B cell (primary cell): ENCODE measurements at regions not wholly inside any gene's neighbourhood (a gene's known extent, or its start where the extent isn't known, plus 50 kb on each side); places are given as distances from the start of the nearest gene placed in this dataset.

Source experiments
- ATAC-seq: fragments of 200-7000 bp; cut with Tn5 transposase; one replicate; pipeline ENCODE4 v1.10.0; 2021; ENCODE audit warnings: low read depth, mild to moderate bottlenecking, moderate number of reproducible peaks, moderate library complexity
- CTCF ChIA-PET: fragments of 350-600 bp; sonication (Branson Sonifier 250); formaldehyde crosslinking; loops from one replicate; lab custom pipeline; 2021; ENCODE audit warnings: antibody characterized with exemption, inconsistent platforms; lab: Charles Lee
- POLR2A ChIA-PET: fragments of 350-600 bp; sonication (Branson Sonifier 250); formaldehyde crosslinking; loops from one replicate; lab custom pipeline; 2021; ENCODE audit warnings: antibody characterized with exemption; lab: Charles Lee
- DNase-seq: peaks from one replicate; pipeline ENCODE4 v3.0.0; 2013
- H2AFZ ChIP-seq: 2 replicates; pipeline ENCODE4 v1.6.1; 2012; ENCODE audit warnings: mild to moderate bottlenecking, low read depth, low read length; ENCODE audit not compliant: insufficient read depth, poor library complexity, severe bottlenecking
- H3K27ac ChIP-seq, 2 donors: 1 replicate in 1 of 2; 2 replicates in 1 of 2; pipeline ENCODE4 v1.5.1; 2012 to 2013; ENCODE audit warnings: low read length in 2 of 2, mild to moderate bottlenecking in 2 of 2, moderate library complexity in 1 of 2
- H3K27me3 ChIP-seq, 4 experiments: fragments of 200-600 bp in 1 of 4; sonication (generic) in 1 of 4; replicated peaks in 1 of 4; 1 replicate in 2 of 4; 2 replicates in 2 of 4; pipeline versions ENCODE4 v1.6.1 to v1.7.0; 2013 to 2016; ENCODE audit warnings: low read length in 3 of 4, mild to moderate bottlenecking in 2 of 4, mixed read lengths in 1 of 4, moderate library complexity in 1 of 4; ENCODE audit not compliant: insufficient read depth in 4 of 4, control insufficient read depth in 3 of 4; ENCODE audit errors: control extremely low read depth in 1 of 4
- H3K36me3 ChIP-seq, 2 experiments: replicated peaks in 1 of 2; 1 replicate in 1 of 2; 2 replicates in 1 of 2; pipeline versions ENCODE4 v1.6.1 to v1.7.1; 2013; ENCODE audit warnings: low read length in 1 of 2; ENCODE audit not compliant: insufficient read depth in 2 of 2, control insufficient read depth in 1 of 2; ENCODE audit errors: control extremely low read depth in 1 of 2, extremely low read depth in 1 of 2
- H3K4me1 ChIP-seq, 2 donors: fragments of 200-600 bp in 1 of 2; sonication (generic) in 1 of 2; 1 replicate in 1 of 2; 2 replicates in 1 of 2; pipeline versions ENCODE4 v1.5.1 to v1.6.1; 2013 to 2017; ENCODE audit warnings: low read length in 2 of 2; ENCODE audit not compliant: control insufficient read depth in 2 of 2, insufficient read depth in 2 of 2
- H3K4me2 ChIP-seq: replicated peaks from 2 replicates; pipeline ENCODE3; 2012; ENCODE audit warnings: mild to moderate bottlenecking, low read depth, low read length; ENCODE audit not compliant: poor library complexity, severe bottlenecking
- H3K4me3 ChIP-seq, 5 experiments: fragments of 200-600 bp in 1 of 5; sonication (generic) in 1 of 5; 1 replicate in 3 of 5; 2 replicates in 2 of 5; pipeline versions ENCODE4 v1.5.1 to v1.7.0; 2011 to 2016; ENCODE audit warnings: low read length in 4 of 5, mild to moderate bottlenecking in 4 of 5, low read depth in 2 of 5, control low read depth in 1 of 5, moderate library complexity in 1 of 5; ENCODE audit not compliant: insufficient read depth in 1 of 5; ENCODE audit errors: control extremely low read depth in 1 of 5, extremely low read depth in 1 of 5
- H3K79me2 ChIP-seq: fragments of 200-600 bp; sonication (generic); one replicate; pipeline ENCODE4 v1.6.0; 2016; ENCODE audit warnings: low read length; ENCODE audit not compliant: control insufficient read depth, insufficient read depth
- H3K9ac ChIP-seq: fragments of 200-600 bp; sonication (generic); 2 replicates; pipeline ENCODE4 v1.6.1; 2017; ENCODE audit warnings: mild to moderate bottlenecking, low read length, moderate library complexity
- H3K9me3 ChIP-seq, 3 donors: one replicate each; pipeline versions ENCODE4 v1.6.1 to v1.7.1; 2013; ENCODE audit warnings: low read length in 2 of 3; ENCODE audit not compliant: control insufficient read depth in 2 of 3, insufficient read depth in 1 of 3; ENCODE audit errors: control extremely low read depth in 1 of 3
- H4K20me1 ChIP-seq: 2 replicates; pipeline ENCODE4 v1.6.0; 2012; ENCODE audit warnings: mild to moderate bottlenecking, low read length; ENCODE audit not compliant: insufficient read depth, control insufficient read depth, poor library complexity, severe bottlenecking
- H3K27ac Mint-ChIP-seq: one replicate; pipeline ENCODE4 v1.8.0; 2021; ENCODE audit warnings: mixed read lengths
- H3K27me3 Mint-ChIP-seq: one replicate; pipeline ENCODE4 v1.8.0; 2021; ENCODE audit warnings: mixed read lengths
- H3K4me1 Mint-ChIP-seq: one replicate; pipeline ENCODE4 v1.8.0; 2021; ENCODE audit warnings: mixed read lengths
- H3K4me3 Mint-ChIP-seq: one replicate; pipeline ENCODE4 v1.8.0; 2021; ENCODE audit warnings: mixed read lengths
- H3K9me3 Mint-ChIP-seq: one replicate; pipeline ENCODE4 v1.8.0; 2022; ENCODE audit warnings: mixed read lengths; ENCODE audit not compliant: insufficient read depth
- CTCF ChIP-seq: fragments of 200-600 bp; IDR thresholded peaks from one replicate; pipeline ENCODE4 v1.8.0; 2022; ENCODE audit warnings: antibody characterized with exemption, mild to moderate bottlenecking
- EZH2 ChIP-seq: IDR thresholded peaks from 2 replicates; pipeline ENCODE4 v1.6.1; 2012; ENCODE audit warnings: borderline replicate concordance, low read depth, mild to moderate bottlenecking, moderate library complexity, low read length; ENCODE audit not compliant: insufficient read depth, poor library complexity, severe bottlenecking
- WGBS: methylation state at CpG from one replicate; pipeline ENCODE4 v1.1.5; 2013; ENCODE audit warnings: missing lambda C conversion rate; ENCODE audit not compliant: insufficient coverage; 5-methylcytosine and 5-hydroxymethylcytosine counted together
- intact Hi-C: fragments of 100-400 bp; cut with micrococcal nuclease; formaldehyde crosslinking; loops from one replicate; pipeline ENCODE4 v1.10.0; 2022

- Histone ChIP-seq H3K27me3 (peaks cover 0 to 5% (median 0%) of the 10 kb centered on the region in 4 experiments), H3K9ac (no peak overlapping the region), H3K4me3 (no peak overlapping the region), H3K4me2 (no peak overlapping the region), H4K20me1 (no peaks in the 10 kb centered on the region), H2AFZ (no peak overlapping the region), H3K9me3 (no peaks in the 10 kb centered on the region), H3K79me2 (no peaks in the 10 kb centered on the region), H3K36me3 (no peaks in the 10 kb centered on the region), H3K27ac (no peak overlapping the region), H3K4me1 (no peaks in the 10 kb centered on the region)
- no peak for ATAC-seq
- Mint-ChIP-seq H3K27ac (no peak overlapping the region), H3K9me3 (no peaks in the 10 kb centered on the region), H3K27me3 (peaks cover 15% of the 10 kb centered on the region), H3K4me3 (no peak overlapping the region), H3K4me1 (no peaks in the 10 kb centered on the region)
- intact Hi-C loops = no loop called here
- DNase-seq = no peak
- POLR2A ChIA-PET = no interaction called here
- 98% methylated on average over 19 of the region's 21 CpGs for WGBS
- CTCF ChIA-PET = no interaction called here
- no peak for TF ChIP-seq EZH2
- no peak for TF ChIP-seq CTCF
Measured at GRCh38 chr6:44542401-44543116, 155.1 kb downstream of the CDC5L start.

GRCh38 chr6:44543664-44544063 lies 156.2 kb downstream of the CDC5L start:
- Histone ChIP-seq H3K9ac (no peak overlapping the region), H3K4me2 (no peak overlapping the region), H3K27ac (no peak overlapping the region), H3K36me3 (no peaks in the 10 kb centered on the region), H2AFZ (no peak overlapping the region), H4K20me1 (no peaks in the 10 kb centered on the region), H3K4me3 (no peak overlapping the region), H3K4me1 (no peaks in the 10 kb centered on the region), H3K79me2 (no peaks in the 10 kb centered on the region), H3K9me3 (no peaks in the 10 kb centered on the region), H3K27me3 (peaks cover 0 to 3% (median 0%) of the 10 kb centered on the region in 4 experiments)
- POLR2A ChIA-PET = no interaction called here
- TF ChIP-seq EZH2 (no peak), CTCF (no peak)
- H3K27me3 Mint-ChIP-seq = peaks cover 15% of the 10 kb centered on the region
- DNase-seq (no peak), ATAC-seq (no peak)
- no peak overlapping the region for H3K27ac Mint-ChIP-seq
- no peaks in the 10 kb centered on the region for H3K4me1 Mint-ChIP-seq
- WGBS = no CpG with 5 or more reads among the region's 3 CpGs
- CTCF ChIA-PET = no interaction called here
- H3K4me3 Mint-ChIP-seq = no peak overlapping the region
- intact Hi-C loops = no loop called here
- no peaks in the 10 kb centered on the region for H3K9me3 Mint-ChIP-seq
